ENCODE measurements at regions not wholly inside any gene's neighbourhood (a gene's known extent, or its start where the extent isn't known, plus 50 kb on each side); places are given as distances from the start of the nearest gene placed in this dataset.

DNA sequence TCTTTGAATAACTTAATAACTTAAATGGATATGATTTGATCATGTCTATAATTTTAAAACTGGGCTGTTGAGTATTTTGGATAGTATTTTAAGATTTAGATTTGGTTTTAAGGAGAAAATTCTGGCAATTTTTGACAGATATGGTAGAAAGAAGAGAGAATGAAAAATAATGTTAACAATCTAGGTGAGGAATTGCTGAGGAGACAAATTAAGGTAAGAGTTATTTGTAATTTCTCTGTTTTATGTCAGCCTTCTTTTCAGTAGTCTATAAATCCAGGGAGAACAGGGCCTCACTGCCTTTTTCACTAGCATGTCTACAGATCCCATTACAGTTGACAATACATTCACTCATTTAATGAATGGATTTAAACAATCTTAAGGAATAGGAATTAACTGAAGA is 144.7 kb downstream of the SERPINI1 start:
- TF ChIP-seq, protein P1, sequence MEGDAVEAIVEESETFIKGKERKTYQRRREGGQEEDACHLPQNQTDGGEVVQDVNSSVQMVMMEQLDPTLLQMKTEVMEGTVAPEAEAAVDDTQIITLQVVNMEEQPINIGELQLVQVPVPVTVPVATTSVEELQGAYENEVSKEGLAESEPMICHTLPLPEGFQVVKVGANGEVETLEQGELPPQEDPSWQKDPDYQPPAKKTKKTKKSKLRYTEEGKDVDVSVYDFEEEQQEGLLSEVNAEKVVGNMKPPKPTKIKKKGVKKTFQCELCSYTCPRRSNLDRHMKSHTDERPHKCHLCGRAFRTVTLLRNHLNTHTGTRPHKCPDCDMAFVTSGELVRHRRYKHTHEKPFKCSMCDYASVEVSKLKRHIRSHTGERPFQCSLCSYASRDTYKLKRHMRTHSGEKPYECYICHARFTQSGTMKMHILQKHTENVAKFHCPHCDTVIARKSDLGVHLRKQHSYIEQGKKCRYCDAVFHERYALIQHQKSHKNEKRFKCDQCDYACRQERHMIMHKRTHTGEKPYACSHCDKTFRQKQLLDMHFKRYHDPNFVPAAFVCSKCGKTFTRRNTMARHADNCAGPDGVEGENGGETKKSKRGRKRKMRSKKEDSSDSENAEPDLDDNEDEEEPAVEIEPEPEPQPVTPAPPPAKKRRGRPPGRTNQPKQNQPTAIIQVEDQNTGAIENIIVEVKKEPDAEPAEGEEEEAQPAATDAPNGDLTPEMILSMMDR (IDR thresholded peaks at IDR 0.05; ENCODE audit: extremely low read depth, insufficient read depth, missing control alignments) = no peak
- in situ Hi-C loops (cut with MboI; ENCODE audit: low pct_unique_long_range_greater_than_20kb, low sequenced_read_pairs, unreplicated experiment) = loop anchor here (25.0 kb wide), 1 partner anchor 493 kb away; the partner anchor contains the start of gene ZBBX
- DNase-seq (ENCODE audit: low spot score) = no peak

DNA sequence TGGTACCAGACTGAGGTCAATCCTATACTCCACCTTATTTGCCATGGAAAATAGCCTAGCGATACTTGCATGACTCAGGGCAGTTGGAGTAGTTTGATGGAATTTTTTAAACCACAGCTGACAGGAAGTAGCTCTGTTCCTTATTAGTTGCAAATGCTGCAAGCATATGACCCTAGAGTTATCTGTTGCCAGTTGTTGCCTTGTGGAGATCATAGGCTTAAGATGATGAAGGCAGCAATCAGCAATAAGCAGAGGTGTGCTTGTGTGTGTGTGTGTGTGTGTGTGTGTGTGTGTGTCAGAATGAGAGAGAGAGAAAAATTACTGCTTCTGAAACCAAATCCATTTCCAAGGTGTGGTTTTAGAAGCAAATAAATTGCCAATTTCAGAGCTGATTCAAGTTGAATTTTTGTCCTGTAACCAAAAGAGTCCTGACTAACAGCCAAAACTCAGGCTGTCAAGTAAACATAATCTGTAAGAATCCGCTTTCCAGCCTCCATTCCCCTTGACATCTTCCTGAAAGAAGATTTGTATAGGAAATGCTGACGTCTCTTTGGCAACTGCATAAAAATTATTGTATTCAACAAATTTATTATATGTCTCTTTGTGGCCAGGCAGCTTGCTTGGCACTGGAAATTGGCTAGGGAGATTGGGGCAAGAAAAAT is 141.2 kb downstream of the SERPINI1 start:
- TF ChIP-seq, protein P1 (IDR thresholded peaks at IDR 0.05; ENCODE audit: extremely low read depth, insufficient read depth, missing control alignments) = no peak
- in situ Hi-C loops (cut with MboI; ENCODE audit: low pct_unique_long_range_greater_than_20kb, low sequenced_read_pairs, unreplicated experiment) = loop anchor here (25.0 kb wide), 1 partner anchor 489 kb away; the partner anchor contains the start of gene ZBBX
- DNase-seq (ENCODE audit: low spot score) = no peak
